ENCODE measurements at regions not wholly inside any gene's neighbourhood (a gene's known extent, or its start where the extent isn't known, plus 50 kb on each side); places are given as distances from the start of the nearest gene placed in this dataset.

- Histone ChIP-seq H3K9ac (ENCODE audit: insufficient read depth, low read depth, low read length) (no peak overlapping the region), H3K27ac (ENCODE audit: extremely low read length, insufficient read depth, low read length) (no peak overlapping the region), H3K36me3 (replicated peaks in 1 of 2; ENCODE audit: control insufficient read depth in 1 of 2, insufficient read depth in 2 of 2, low read length in 2 of 2) (no peaks in the 10 kb centered on the region), H3K27me3 (ENCODE audit: control insufficient read depth in 1 of 2, insufficient read depth in 2 of 2, low read length in 2 of 2) (peaks cover 2 to 23% of the 10 kb centered on the region in 2 experiments; a peak in 2 of 5 replicates), H3K4me3 (replicated peaks in 1 of 3; ENCODE audit: insufficient read depth in 1 of 3, low read depth in 2 of 3, low read length in 3 of 3) (no peak overlapping the region), H3K4me1 (ENCODE audit: insufficient read depth, low read length) (no peaks in the 10 kb centered on the region), H3K79me2 (ENCODE audit: insufficient read depth, low read length) (no peaks in the 10 kb centered on the region), H3K9me3 (ENCODE audit: low read length) (no peaks in the 10 kb centered on the region), H2AFZ (ENCODE audit: low read length) (no peak overlapping the region), H4K20me1 (ENCODE audit: insufficient read depth, low read length) (no peaks in the 10 kb centered on the region), H3K4me2 (ENCODE audit: low read depth, low read length) (no peak overlapping the region)
- ChIA-PET POLR2A (no interaction called here), CTCF (ENCODE audit: low intra/inter-chr PET ratio, low total read pairs) (no interaction called here)
- BruUV-seq (replicated peaks), result no TSS peak
- FAIRE-seq (no peak), DNase-seq (ENCODE audit: low spot score) (no peak), ATAC-seq (no peak)
- TF ChIP-seq HES4 (CRISPR knock-in tag; IDR thresholded peaks at IDR 0.05; ENCODE audit: borderline replicate concordance) (no peak), ZNF740 (CRISPR knock-in tag; IDR thresholded peaks at IDR 0.05) (no peak), XRCC5 (optimal IDR thresholded peaks at IDR 0.05; ENCODE audit: low read length) (no peak), RORA (CRISPR knock-in tag; IDR thresholded peaks at IDR 0.05) (no peak), PHF8 (CRISPR knock-in tag; IDR thresholded peaks at IDR 0.05) (no peak), ZNF441 (CRISPR knock-in tag; IDR thresholded peaks at IDR 0.05; ENCODE audit: borderline replicate concordance) (no peak), ZUFSP (CRISPR knock-in tag; IDR thresholded peaks at IDR 0.05; ENCODE audit: borderline replicate concordance) (no peak), CHCHD3 (CRISPR knock-in tag; IDR thresholded peaks at IDR 0.05) (no peak), NBN (conservative IDR thresholded peaks at IDR 0.05) (no peak), FLYWCH1 (CRISPR knock-in tag; IDR thresholded peaks at IDR 0.05) (no peak), ARID2 (CRISPR knock-in tag; IDR thresholded peaks at IDR 0.05; ENCODE audit: borderline replicate concordance) (no peak), ZNF512 (CRISPR knock-in tag; IDR thresholded peaks at IDR 0.05) (no peak), ZKSCAN5 (CRISPR knock-in tag; IDR thresholded peaks at IDR 0.05) (no peak)
- intact Hi-C loops (cut with micrococcal nuclease; ENCODE audit: unreplicated experiment) (no loop called here), in situ Hi-C loops (cut with HindIII; ENCODE audit: extremely low pct_ligation_motif_present, low pct_unique_long_range_greater_than_20kb) (no loop called here)
- 7% methylated on average over 2 of the region's 2 CpGs for WGBS (ENCODE audit: low lambda C conversion rate)
Observed at GRCh38 chr1:230519246-230519645, 93.1 kb upstream of the PGBD5 start.

All from HepG2 (cell line).